Lower leg skin (tissue), 3 donors: ENCODE measurements at regions not wholly inside any gene's neighbourhood (a gene's known extent, or its start where the extent isn't known, plus 50 kb on each side); places are given as distances from the start of the nearest gene placed in this dataset.

Experiments
- CTCF ChIP-seq, 3 donors: fragments of 450-650 bp; IDR thresholded peaks; one replicate each; pipeline ENCODE4 v1.5.1; 2016; ENCODE audit warnings: antibody characterized with exemption in 3 of 3, mild to moderate bottlenecking in 3 of 3, moderate library complexity in 2 of 3
- POLR2A ChIP-seq, 2 donors: fragments of 450-650 bp; IDR thresholded peaks; one replicate each; pipeline ENCODE4 v1.6.1; 2016 to 2017; ENCODE audit warnings: antibody characterized with exemption in 2 of 2, mild to moderate bottlenecking in 1 of 2, moderate library complexity in 1 of 2

- no peak for TF ChIP-seq CTCF (IDR thresholded peaks at IDR 0.05)
- TF ChIP-seq POLR2A (IDR thresholded peaks at IDR 0.05) = no peak
These were observed 201.2 kb upstream of the FOXG1 start for GRCh38 chr14:28565345-28565744.
